ENCODE measurements at regions not wholly inside any gene's neighbourhood (a gene's known extent, or its start where the extent isn't known, plus 50 kb on each side); places are given as distances from the start of the nearest gene placed in this dataset.

- TF ChIP-seq EZH2 (IDR thresholded peaks at IDR 0.05; ENCODE audit: insufficient read depth, low read length) (no peak), CTCF (IDR thresholded peaks at IDR 0.05; ENCODE audit: insufficient read depth, low read depth, low read length) (no peak)
These were observed 824.5 kb downstream of the TYW1 start for GRCh38 chr7:67821116-67821515.

All from astrocyte (in vitro differentiated cells and primary cell).